ENCODE measurements at regions not wholly inside any gene's neighbourhood (a gene's known extent, or its start where the extent isn't known, plus 50 kb on each side); places are given as distances from the start of the nearest gene placed in this dataset.

- FAIRE-seq (no peak), DNase-seq (ENCODE audit: insufficient read length, low spot score) (no peak)
- no peak for TF ChIP-seq PAX5 (IDR thresholded peaks at IDR 0.05; ENCODE audit: insufficient read depth, low read length, severe bottlenecking)
- no peak for TF ChIP-seq POLR2A (IDR thresholded peaks at IDR 0.05; ENCODE audit: low read depth, low read length)
- no peak for TF ChIP-seq POLR2AphosphoS5 (IDR thresholded peaks at IDR 0.05; ENCODE audit: low read depth, low read length)
- TF ChIP-seq TAF1 (IDR thresholded peaks at IDR 0.05; ENCODE audit: low read depth, low read length), result no peak
- no peak for TF ChIP-seq POU2F2 (IDR thresholded peaks at IDR 0.05; ENCODE audit: low read depth, low read length)
- TF ChIP-seq SPI1 (IDR thresholded peaks at IDR 0.05; ENCODE audit: low read depth, low read length), result no peak
Measured at GRCh38 chr18:45251236-45251635, 364.0 kb upstream of the SLC14A2 start.

GRCh38 chr18:45252474-45252873 is 362.8 kb upstream of the SLC14A2 start:
- TF ChIP-seq POLR2A (IDR thresholded peaks at IDR 0.05; ENCODE audit: low read depth, low read length), result no peak
- no peak for TF ChIP-seq SPI1 (IDR thresholded peaks at IDR 0.05; ENCODE audit: low read depth, low read length)
- no peak for TF ChIP-seq PAX5 (IDR thresholded peaks at IDR 0.05; ENCODE audit: insufficient read depth, low read length, severe bottlenecking)
- no peak for TF ChIP-seq POU2F2 (IDR thresholded peaks at IDR 0.05; ENCODE audit: low read depth, low read length)
- no peak for TF ChIP-seq POLR2AphosphoS5 (IDR thresholded peaks at IDR 0.05; ENCODE audit: low read depth, low read length)
- no peak for TF ChIP-seq TAF1 (IDR thresholded peaks at IDR 0.05; ENCODE audit: low read depth, low read length)
- no peak for FAIRE-seq
- DNase-seq (ENCODE audit: insufficient read length, low spot score), result no peak

GRCh38 chr18:45253056-45253565 is 362.2 kb upstream of the SLC14A2 start:
- FAIRE-seq (no peak), DNase-seq (ENCODE audit: insufficient read length, low spot score) (no peak)
- TF ChIP-seq POLR2A (IDR thresholded peaks at IDR 0.05; ENCODE audit: low read depth, low read length) (no peak), POLR2AphosphoS5 (IDR thresholded peaks at IDR 0.05; ENCODE audit: low read depth, low read length) (no peak), TAF1 (IDR thresholded peaks at IDR 0.05; ENCODE audit: low read depth, low read length) (no peak), PAX5 (IDR thresholded peaks at IDR 0.05; ENCODE audit: insufficient read depth, low read length, severe bottlenecking) (no peak), POU2F2 (IDR thresholded peaks at IDR 0.05; ENCODE audit: low read depth, low read length) (no peak), SPI1 (IDR thresholded peaks at IDR 0.05; ENCODE audit: low read depth, low read length) (no peak)

DNA sequence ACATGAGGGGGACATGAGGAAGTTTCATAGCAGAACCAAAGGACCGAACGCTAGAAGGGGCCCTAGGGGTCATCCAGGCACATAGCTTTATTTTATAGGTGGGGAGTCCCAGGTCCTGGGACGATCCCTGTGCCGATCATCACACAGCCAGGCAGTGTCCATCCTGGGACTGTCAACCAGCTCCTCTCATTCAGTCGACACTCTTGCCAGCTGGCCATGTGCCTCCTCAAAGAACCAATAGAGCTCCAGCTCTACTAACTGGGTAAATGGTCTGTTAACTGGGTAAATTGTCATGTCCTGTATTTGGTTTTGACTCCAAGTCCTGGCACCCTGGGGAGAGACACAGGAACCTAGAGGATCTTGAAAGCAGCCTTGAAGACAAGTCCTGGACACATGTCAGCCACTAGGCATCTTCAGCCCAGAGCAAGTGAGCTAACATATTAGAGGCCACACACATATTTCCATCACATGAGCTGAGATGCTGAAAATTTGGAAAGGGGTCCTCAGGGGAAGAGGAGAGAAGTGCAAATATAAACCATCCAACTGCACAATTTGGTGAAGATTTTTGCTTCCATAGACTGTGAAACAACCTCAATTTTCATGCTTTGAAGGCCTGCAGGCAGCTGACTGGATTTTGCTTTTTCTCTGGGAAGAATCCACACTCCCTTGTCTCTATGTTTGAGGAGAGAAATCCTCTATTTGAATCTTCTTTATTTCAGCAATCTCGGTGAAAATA is 361.1 kb upstream of the SLC14A2 start:
- TF ChIP-seq POLR2A (IDR thresholded peaks at IDR 0.05; ENCODE audit: low read depth, low read length), result no peak
- no peak for TF ChIP-seq POLR2AphosphoS5 (IDR thresholded peaks at IDR 0.05; ENCODE audit: low read depth, low read length)
- TF ChIP-seq POU2F2 (IDR thresholded peaks at IDR 0.05; ENCODE audit: low read depth, low read length), result no peak
- no peak for TF ChIP-seq PAX5 (IDR thresholded peaks at IDR 0.05; ENCODE audit: insufficient read depth, low read length, severe bottlenecking)
- no peak for TF ChIP-seq TAF1 (IDR thresholded peaks at IDR 0.05; ENCODE audit: low read depth, low read length)
- TF ChIP-seq SPI1 (IDR thresholded peaks at IDR 0.05; ENCODE audit: low read depth, low read length), result no peak
- FAIRE-seq, result no peak
- DNase-seq (ENCODE audit: insufficient read length, low spot score), result no peak

GRCh38 chr18:45254709-45255082 is 360.6 kb upstream of the SLC14A2 start:
- TF ChIP-seq SPI1 (IDR thresholded peaks at IDR 0.05; ENCODE audit: low read depth, low read length) (no peak), PAX5 (IDR thresholded peaks at IDR 0.05; ENCODE audit: insufficient read depth, low read length, severe bottlenecking) (no peak), TAF1 (IDR thresholded peaks at IDR 0.05; ENCODE audit: low read depth, low read length) (no peak), POLR2AphosphoS5 (IDR thresholded peaks at IDR 0.05; ENCODE audit: low read depth, low read length) (no peak), POLR2A (IDR thresholded peaks at IDR 0.05; ENCODE audit: low read depth, low read length) (no peak), POU2F2 (IDR thresholded peaks at IDR 0.05; ENCODE audit: low read depth, low read length) (no peak)
- DNase-seq (ENCODE audit: insufficient read length, low spot score) (no peak), FAIRE-seq (no peak)

- DNase-seq (ENCODE audit: insufficient read length, low spot score) (no peak), FAIRE-seq (no peak)
- TF ChIP-seq SPI1 (IDR thresholded peaks at IDR 0.05; ENCODE audit: low read depth, low read length), result no peak
- TF ChIP-seq TAF1 (IDR thresholded peaks at IDR 0.05; ENCODE audit: low read depth, low read length), result no peak
- TF ChIP-seq POU2F2 (IDR thresholded peaks at IDR 0.05; ENCODE audit: low read depth, low read length), result no peak
- TF ChIP-seq PAX5 (IDR thresholded peaks at IDR 0.05; ENCODE audit: insufficient read depth, low read length, severe bottlenecking), result no peak
- no peak for TF ChIP-seq POLR2AphosphoS5 (IDR thresholded peaks at IDR 0.05; ENCODE audit: low read depth, low read length)
- TF ChIP-seq POLR2A (IDR thresholded peaks at IDR 0.05; ENCODE audit: low read depth, low read length), result no peak
Measured at GRCh38 chr18:45255197-45255890, 359.9 kb upstream of the SLC14A2 start.

GRCh38 chr18:45260125-45260524 is 355.2 kb upstream of the SLC14A2 start:
- FAIRE-seq (no peak), DNase-seq (ENCODE audit: insufficient read length, low spot score) (no peak)
- TF ChIP-seq POLR2A (IDR thresholded peaks at IDR 0.05; ENCODE audit: low read depth, low read length), result no peak
- no peak for TF ChIP-seq PAX5 (IDR thresholded peaks at IDR 0.05; ENCODE audit: insufficient read depth, low read length, severe bottlenecking)
- no peak for TF ChIP-seq POU2F2 (IDR thresholded peaks at IDR 0.05; ENCODE audit: low read depth, low read length)
- no peak for TF ChIP-seq TAF1 (IDR thresholded peaks at IDR 0.05; ENCODE audit: low read depth, low read length)
- TF ChIP-seq SPI1 (IDR thresholded peaks at IDR 0.05; ENCODE audit: low read depth, low read length), result no peak
- TF ChIP-seq POLR2AphosphoS5 (IDR thresholded peaks at IDR 0.05; ENCODE audit: low read depth, low read length), result no peak

GRCh38 chr18:45266023-45266422 is 349.3 kb upstream of the SLC14A2 start:
- TF ChIP-seq PAX5 (IDR thresholded peaks at IDR 0.05; ENCODE audit: insufficient read depth, low read length, severe bottlenecking) (no peak), POU2F2 (IDR thresholded peaks at IDR 0.05; ENCODE audit: low read depth, low read length) (no peak), TAF1 (IDR thresholded peaks at IDR 0.05; ENCODE audit: low read depth, low read length) (no peak), POLR2AphosphoS5 (IDR thresholded peaks at IDR 0.05; ENCODE audit: low read depth, low read length) (no peak), SPI1 (IDR thresholded peaks at IDR 0.05; ENCODE audit: low read depth, low read length) (0 out of 2 replicates have a peak, but pooled peaks have one; percentile 8), POLR2A (IDR thresholded peaks at IDR 0.05; ENCODE audit: low read depth, low read length) (no peak)
- no peak for DNase-seq (ENCODE audit: insufficient read length, low spot score)
- no peak for FAIRE-seq

DNA sequence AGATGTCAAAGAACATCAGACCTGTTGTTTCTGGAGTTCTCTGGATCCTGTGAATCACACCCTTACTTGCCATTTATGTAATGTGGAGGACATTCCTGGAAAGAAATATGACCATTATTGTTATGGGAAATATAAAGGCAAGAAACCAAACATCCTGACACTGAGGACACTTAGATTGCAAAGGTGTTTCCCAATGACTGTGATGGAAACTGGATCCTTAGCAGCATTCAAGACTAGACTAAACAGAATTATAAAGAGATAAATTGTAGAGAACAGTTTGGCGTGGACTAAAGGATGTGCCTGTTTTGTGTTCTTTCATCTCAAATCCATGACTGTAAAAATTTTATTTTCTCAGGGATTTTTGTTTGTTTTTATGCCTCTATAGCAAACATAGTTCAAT is 347.7 kb upstream of the SLC14A2 start:
- FAIRE-seq, result no peak
- TF ChIP-seq POLR2AphosphoS5 (IDR thresholded peaks at IDR 0.05; ENCODE audit: low read depth, low read length) (no peak), TAF1 (IDR thresholded peaks at IDR 0.05; ENCODE audit: low read depth, low read length) (no peak), PAX5 (IDR thresholded peaks at IDR 0.05; ENCODE audit: insufficient read depth, low read length, severe bottlenecking) (no peak), POLR2A (IDR thresholded peaks at IDR 0.05; ENCODE audit: low read depth, low read length) (no peak), POU2F2 (IDR thresholded peaks at IDR 0.05; ENCODE audit: low read depth, low read length) (no peak), SPI1 (IDR thresholded peaks at IDR 0.05; ENCODE audit: low read depth, low read length) (no peak)
- no peak for DNase-seq (ENCODE audit: insufficient read length, low spot score)
